HepG2 (cell line): ENCODE measurements at regions not wholly inside any gene's neighbourhood (a gene's known extent, or its start where the extent isn't known, plus 50 kb on each side); places are given as distances from the start of the nearest gene placed in this dataset.

Experiments
- ATAC-seq: fragments of 200-7000 bp; cut with Tn5 transposase; 3 replicates; pipeline ENCODE4 v1.9.1; 2020; ENCODE audit warnings: mild to moderate bottlenecking, moderate library complexity
- BruUV-seq: library from RNA; stranded (reverse); fragments of 400-500 nt; replicated peaks from 2 replicates; lab custom pipeline; 2021; lab: Mats Ljungman, UMichigan
- CTCF ChIA-PET: fragments of 300-600 bp; formaldehyde crosslinking; extraction: SDS; loops from one replicate; lab custom pipeline; 2021; ENCODE audit warnings: low total read pairs, inconsistent platforms, low intra/inter-chr PET ratio; lab: Yijun Ruan, JAX
- POLR2A ChIA-PET: fragments of 350-600 bp; sonication (Branson Sonifier 250); formaldehyde crosslinking; loops from one replicate; lab custom pipeline; 2020; ENCODE audit warnings: antibody characterized with exemption, inconsistent platforms; lab: Yijun Ruan, JAX
- DNase-seq: peaks from one replicate; pipeline ENCODE4 v3.0.0-alpha.2; 2015; ENCODE audit warnings: low spot score
- FAIRE-seq: peaks from 3 replicates; lab custom pipeline; 2011; peaks lifted over from hg19 to GRCh38; lab: Jason Lieb, UNC
- H2AFZ ChIP-seq: one replicate; pipeline ENCODE4 v1.6.1; 2011; ENCODE audit warnings: low read length, inconsistent platforms
- H3K27ac ChIP-seq: fragments of 300-600 bp; 3 replicates; pipeline ENCODE4 v1.8.0; 2011; ENCODE audit warnings: mixed run types, mild to moderate bottlenecking, mixed read lengths, low read length, inconsistent platforms; ENCODE audit not compliant: insufficient read depth; ENCODE audit errors: extremely low read length
- H3K27me3 ChIP-seq, 2 experiments: fragments of 200-600 bp in 1 of 2; 2 replicates in 1 of 2; 3 replicates in 1 of 2; pipeline versions ENCODE4 v1.6.0 to v1.8.0; 2011; ENCODE audit warnings: low read length in 2 of 2, mild to moderate bottlenecking in 2 of 2, moderate library complexity in 2 of 2, inconsistent platforms in 1 of 2; ENCODE audit not compliant: insufficient read depth in 2 of 2, control insufficient read depth in 1 of 2
- H3K36me3 ChIP-seq, 2 experiments: fragments of 200-600 bp in 1 of 2; replicated peaks in 1 of 2; 2 replicates in 1 of 2; 3 replicates in 1 of 2; pipeline versions ENCODE4 v1.5.1 to v1.8.0; 2011; ENCODE audit warnings: low read length in 2 of 2, inconsistent platforms in 1 of 2; ENCODE audit not compliant: insufficient read depth in 2 of 2, control insufficient read depth in 1 of 2
- H3K4me1 ChIP-seq: 2 replicates; pipeline ENCODE4 v1.5.1; 2012; ENCODE audit warnings: low read length, inconsistent platforms; ENCODE audit not compliant: insufficient read depth
- H3K4me2 ChIP-seq: 2 replicates; pipeline ENCODE4 v1.6.0; 2011; ENCODE audit warnings: low read depth, low read length, inconsistent platforms
- H3K4me3 ChIP-seq, 3 experiments: fragments of 200-600 bp in 1 of 3; sonication (generic), shearing (Covaris generic) in 1 of 3; replicated peaks in 1 of 3; 2 replicates each; pipeline ENCODE4 v1.5.1; 2011 to 2016; ENCODE audit warnings: low read length in 3 of 3, inconsistent platforms in 2 of 3, low read depth in 2 of 3, mild to moderate bottlenecking in 2 of 3, control low read depth in 1 of 3, mixed read lengths in 1 of 3; ENCODE audit not compliant: insufficient read depth in 1 of 3
- H3K79me2 ChIP-seq: one replicate; pipeline ENCODE4 v1.6.1; 2011; ENCODE audit warnings: low read length, inconsistent platforms; ENCODE audit not compliant: insufficient read depth
- H3K9ac ChIP-seq: 2 replicates; pipeline ENCODE4 v1.6.0; 2011; ENCODE audit warnings: mild to moderate bottlenecking, low read depth, low read length, inconsistent platforms; ENCODE audit not compliant: insufficient read depth
- H3K9me3 ChIP-seq: 2 replicates; pipeline ENCODE4 v1.5.1; 2012; ENCODE audit warnings: mild to moderate bottlenecking, low read length
- H4K20me1 ChIP-seq: 2 replicates; pipeline ENCODE4 v1.6.0; 2011; ENCODE audit warnings: inconsistent platforms, mild to moderate bottlenecking, low read length, moderate library complexity; ENCODE audit not compliant: insufficient read depth
- FOXP1 ChIP-seq, 2 experiments: fragments of 450-650 bp in 1 of 2; IDR thresholded peaks; 2 replicates each; pipeline ENCODE4 v1.6.1; 2017 to 2018; ENCODE audit warnings: antibody characterized with exemption in 1 of 2
- HOXA5 ChIP-seq: sonication (generic); formaldehyde crosslinking; IDR thresholded peaks from 2 replicates; pipeline ENCODE4 v1.4.0; 2020; ENCODE audit warnings: missing genetic modification reagents
- KLF15 ChIP-seq: sonication (generic); formaldehyde crosslinking; IDR thresholded peaks from 2 replicates; pipeline ENCODE4 v1.8.1; 2023; ENCODE audit warnings: borderline replicate concordance, mild to moderate bottlenecking, inconsistent platforms, missing genetic modification reagents, mixed read lengths
- NFATC3 ChIP-seq: sonication (generic); formaldehyde crosslinking; IDR thresholded peaks from 2 replicates; pipeline ENCODE4 v1.5.1; 2020; ENCODE audit warnings: mild to moderate bottlenecking, missing genetic modification reagents
- SMAD3 ChIP-seq: sonication (generic); formaldehyde crosslinking; IDR thresholded peaks from 2 replicates; pipeline ENCODE4 v1.4.0; 2020; ENCODE audit warnings: missing genetic modification reagents
- SRSF1 ChIP-seq: fragments of 200-400 bp; formaldehyde crosslinking; optimal IDR thresholded peaks from 2 replicates; pipeline ENCODE3; 2017; ENCODE audit warnings: mild to moderate bottlenecking, low read depth, low read length, moderate library complexity
- ZNF460 ChIP-seq: sonication (generic); formaldehyde crosslinking; IDR thresholded peaks from 2 replicates; pipeline ENCODE4 v1.5.1; 2020; ENCODE audit warnings: missing genetic modification reagents, mild to moderate bottlenecking, borderline replicate concordance
- ZNF777 ChIP-seq: sonication (generic); formaldehyde crosslinking; IDR thresholded peaks from 2 replicates; pipeline ENCODE4 v1.4.0; 2020; ENCODE audit warnings: missing genetic modification reagents
- ZSCAN25 ChIP-seq: sonication (generic); formaldehyde crosslinking; IDR thresholded peaks from 2 replicates; pipeline ENCODE4 v1.8.0; 2022; ENCODE audit warnings: mild to moderate bottlenecking, missing genetic modification reagents
- WGBS: methylation state at CpG from one replicate; pipeline ENCODE4 v1.1.6; 2017; ENCODE audit warnings: low lambda C conversion rate; 5-methylcytosine and 5-hydroxymethylcytosine counted together
- in situ Hi-C: cut with HindIII; loops from 2 replicates; pipeline ENCODE4 v1.10.0; 2017; ENCODE audit warnings: low pct_unique_long_range_greater_than_20kb; ENCODE audit not compliant: extremely low pct_ligation_motif_present
- intact Hi-C: fragments of 100-400 bp; cut with micrococcal nuclease; formaldehyde crosslinking; loops from one replicate; pipeline ENCODE4 v1.10.0; 2022; ENCODE audit not compliant: unreplicated experiment
- TF ChIP-seq, protein P1 (sequence below): sonication (generic); formaldehyde crosslinking; IDR thresholded peaks from 2 replicates; pipeline ENCODE4 v1.8.1; 2022; ENCODE audit warnings: low read depth, mild to moderate bottlenecking, missing genetic modification reagents
- TF ChIP-seq, protein P2 (sequence below): sonication (generic); formaldehyde crosslinking; IDR thresholded peaks from 2 replicates; pipeline ENCODE4 v1.4.0; 2020; ENCODE audit warnings: mild to moderate bottlenecking, low read depth, missing genetic modification reagents
- TF ChIP-seq, protein P3 (sequence below): sonication (generic); formaldehyde crosslinking; IDR thresholded peaks from 2 replicates; pipeline ENCODE4 v1.5.0; 2020; ENCODE audit warnings: mild to moderate bottlenecking, missing genetic modification reagents, borderline replicate concordance
- TF ChIP-seq, protein P4 (sequence below): sonication (generic); formaldehyde crosslinking; IDR thresholded peaks from 2 replicates; pipeline ENCODE4 v1.8.1; 2023; ENCODE audit warnings: mild to moderate bottlenecking, missing genetic modification reagents
- TF ChIP-seq, protein P5 (sequence below): sonication (generic); formaldehyde crosslinking; IDR thresholded peaks from 2 replicates; pipeline ENCODE4 v1.8.1; 2023; ENCODE audit warnings: missing genetic modification reagents, inconsistent platforms, borderline replicate concordance

DNA sequence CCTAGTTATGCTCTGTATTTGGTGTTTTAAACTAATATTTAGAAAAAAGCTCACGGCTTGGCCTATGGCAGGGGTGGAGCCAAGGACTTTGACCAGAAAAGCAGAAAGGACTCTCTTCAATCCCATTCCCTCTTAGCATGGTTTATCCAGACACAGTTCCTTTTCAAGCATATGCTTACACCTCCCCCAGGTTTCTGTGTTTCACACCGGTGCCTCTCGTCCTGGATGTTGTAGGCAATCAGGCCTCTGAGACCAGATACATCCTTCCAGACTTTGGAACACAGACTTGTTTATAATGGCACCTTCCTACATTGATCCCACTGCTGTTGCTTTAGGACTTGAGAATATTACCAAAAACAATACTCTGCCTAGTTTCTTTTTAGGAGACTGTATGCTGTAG is 440.5 kb upstream of the ARPP21 start:
- in situ Hi-C loops = no loop called here
- no peak for DNase-seq
- POLR2A ChIA-PET = no interaction called here

More for the DNA sequence above, 440.5 kb upstream of the ARPP21 start:
- no peak overlapping the region for H3K4me3 ChIP-seq
- BruUV-seq = no TSS peak
- H2AFZ ChIP-seq = no peak overlapping the region
- H3K27ac ChIP-seq = no peak overlapping the region
- intact Hi-C loops = no loop called here
- H4K20me1 ChIP-seq = no peaks in the 10 kb centered on the region
- ATAC-seq (no peak), FAIRE-seq (no peak)
- no peaks in the 10 kb centered on the region for H3K4me1 ChIP-seq
- no peak overlapping the region for H3K4me2 ChIP-seq
- 3% methylated on average over 3 of the region's 3 CpGs for WGBS
- CTCF ChIA-PET = no interaction called here
- no peaks in the 10 kb centered on the region for H3K27me3 ChIP-seq
- H3K79me2 ChIP-seq = no peaks in the 10 kb centered on the region
- peaks cover 86% of the 10 kb centered on the region for H3K9me3 ChIP-seq
- H3K36me3 ChIP-seq = no peaks in the 10 kb centered on the region
- H3K9ac ChIP-seq = no peak overlapping the region
- TF ChIP-seq KLF15 (CRISPR knock-in tag) = no peak
- TF ChIP-seq, protein P1, sequence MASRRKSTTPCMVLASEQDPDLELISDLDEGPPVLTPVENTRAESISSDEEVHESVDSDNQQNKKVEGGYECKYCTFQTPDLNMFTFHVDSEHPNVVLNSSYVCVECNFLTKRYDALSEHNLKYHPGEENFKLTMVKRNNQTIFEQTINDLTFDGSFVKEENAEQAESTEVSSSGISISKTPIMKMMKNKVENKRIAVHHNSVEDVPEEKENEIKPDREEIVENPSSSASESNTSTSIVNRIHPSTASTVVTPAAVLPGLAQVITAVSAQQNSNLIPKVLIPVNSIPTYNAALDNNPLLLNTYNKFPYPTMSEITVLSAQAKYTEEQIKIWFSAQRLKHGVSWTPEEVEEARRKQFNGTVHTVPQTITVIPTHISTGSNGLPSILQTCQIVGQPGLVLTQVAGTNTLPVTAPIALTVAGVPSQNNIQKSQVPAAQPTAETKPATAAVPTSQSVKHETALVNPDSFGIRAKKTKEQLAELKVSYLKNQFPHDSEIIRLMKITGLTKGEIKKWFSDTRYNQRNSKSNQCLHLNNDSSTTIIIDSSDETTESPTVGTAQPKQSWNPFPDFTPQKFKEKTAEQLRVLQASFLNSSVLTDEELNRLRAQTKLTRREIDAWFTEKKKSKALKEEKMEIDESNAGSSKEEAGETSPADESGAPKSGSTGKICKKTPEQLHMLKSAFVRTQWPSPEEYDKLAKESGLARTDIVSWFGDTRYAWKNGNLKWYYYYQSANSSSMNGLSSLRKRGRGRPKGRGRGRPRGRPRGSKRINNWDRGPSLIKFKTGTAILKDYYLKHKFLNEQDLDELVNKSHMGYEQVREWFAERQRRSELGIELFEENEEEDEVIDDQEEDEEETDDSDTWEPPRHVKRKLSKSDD (CRISPR knock-in tag) = no peak
- no peak for TF ChIP-seq ZNF777 (CRISPR knock-in tag)
- TF ChIP-seq ZSCAN25 (CRISPR knock-in tag) = no peak
- TF ChIP-seq, protein P2, sequence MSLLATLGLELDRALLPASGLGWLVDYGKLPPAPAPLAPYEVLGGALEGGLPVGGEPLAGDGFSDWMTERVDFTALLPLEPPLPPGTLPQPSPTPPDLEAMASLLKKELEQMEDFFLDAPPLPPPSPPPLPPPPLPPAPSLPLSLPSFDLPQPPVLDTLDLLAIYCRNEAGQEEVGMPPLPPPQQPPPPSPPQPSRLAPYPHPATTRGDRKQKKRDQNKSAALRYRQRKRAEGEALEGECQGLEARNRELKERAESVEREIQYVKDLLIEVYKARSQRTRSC (CRISPR knock-in tag) = no peak
- no peak for TF ChIP-seq SMAD3
- no peak for TF ChIP-seq ZNF460
- TF ChIP-seq, protein P3, sequence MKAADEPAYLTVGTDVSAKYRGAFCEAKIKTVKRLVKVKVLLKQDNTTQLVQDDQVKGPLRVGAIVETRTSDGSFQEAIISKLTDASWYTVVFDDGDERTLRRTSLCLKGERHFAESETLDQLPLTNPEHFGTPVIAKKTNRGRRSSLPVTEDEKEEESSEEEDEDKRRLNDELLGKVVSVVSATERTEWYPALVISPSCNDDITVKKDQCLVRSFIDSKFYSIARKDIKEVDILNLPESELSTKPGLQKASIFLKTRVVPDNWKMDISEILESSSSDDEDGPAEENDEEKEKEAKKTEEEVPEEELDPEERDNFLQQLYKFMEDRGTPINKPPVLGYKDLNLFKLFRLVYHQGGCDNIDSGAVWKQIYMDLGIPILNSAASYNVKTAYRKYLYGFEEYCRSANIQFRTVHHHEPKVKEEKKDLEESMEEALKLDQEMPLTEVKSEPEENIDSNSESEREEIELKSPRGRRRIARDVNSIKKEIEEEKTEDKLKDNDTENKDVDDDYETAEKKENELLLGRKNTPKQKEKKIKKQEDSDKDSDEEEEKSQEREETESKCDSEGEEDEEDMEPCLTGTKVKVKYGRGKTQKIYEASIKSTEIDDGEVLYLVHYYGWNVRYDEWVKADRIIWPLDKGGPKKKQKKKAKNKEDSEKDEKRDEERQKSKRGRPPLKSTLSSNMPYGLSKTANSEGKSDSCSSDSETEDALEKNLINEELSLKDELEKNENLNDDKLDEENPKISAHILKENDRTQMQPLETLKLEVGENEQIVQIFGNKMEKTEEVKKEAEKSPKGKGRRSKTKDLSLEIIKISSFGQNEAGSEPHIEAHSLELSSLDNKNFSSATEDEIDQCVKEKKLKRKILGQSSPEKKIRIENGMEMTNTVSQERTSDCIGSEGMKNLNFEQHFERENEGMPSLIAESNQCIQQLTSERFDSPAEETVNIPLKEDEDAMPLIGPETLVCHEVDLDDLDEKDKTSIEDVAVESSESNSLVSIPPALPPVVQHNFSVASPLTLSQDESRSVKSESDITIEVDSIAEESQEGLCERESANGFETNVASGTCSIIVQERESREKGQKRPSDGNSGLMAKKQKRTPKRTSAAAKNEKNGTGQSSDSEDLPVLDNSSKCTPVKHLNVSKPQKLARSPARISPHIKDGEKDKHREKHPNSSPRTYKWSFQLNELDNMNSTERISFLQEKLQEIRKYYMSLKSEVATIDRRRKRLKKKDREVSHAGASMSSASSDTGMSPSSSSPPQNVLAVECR = no peak
- TF ChIP-seq, protein P4, sequence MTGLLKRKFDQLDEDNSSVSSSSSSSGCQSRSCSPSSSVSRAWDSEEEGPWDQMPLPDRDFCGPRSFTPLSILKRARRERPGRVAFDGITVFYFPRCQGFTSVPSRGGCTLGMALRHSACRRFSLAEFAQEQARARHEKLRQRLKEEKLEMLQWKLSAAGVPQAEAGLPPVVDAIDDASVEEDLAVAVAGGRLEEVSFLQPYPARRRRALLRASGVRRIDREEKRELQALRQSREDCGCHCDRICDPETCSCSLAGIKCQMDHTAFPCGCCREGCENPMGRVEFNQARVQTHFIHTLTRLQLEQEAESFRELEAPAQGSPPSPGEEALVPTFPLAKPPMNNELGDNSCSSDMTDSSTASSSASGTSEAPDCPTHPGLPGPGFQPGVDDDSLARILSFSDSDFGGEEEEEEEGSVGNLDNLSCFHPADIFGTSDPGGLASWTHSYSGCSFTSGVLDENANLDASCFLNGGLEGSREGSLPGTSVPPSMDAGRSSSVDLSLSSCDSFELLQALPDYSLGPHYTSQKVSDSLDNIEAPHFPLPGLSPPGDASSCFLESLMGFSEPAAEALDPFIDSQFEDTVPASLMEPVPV = no peak
- TF ChIP-seq, protein P5, sequence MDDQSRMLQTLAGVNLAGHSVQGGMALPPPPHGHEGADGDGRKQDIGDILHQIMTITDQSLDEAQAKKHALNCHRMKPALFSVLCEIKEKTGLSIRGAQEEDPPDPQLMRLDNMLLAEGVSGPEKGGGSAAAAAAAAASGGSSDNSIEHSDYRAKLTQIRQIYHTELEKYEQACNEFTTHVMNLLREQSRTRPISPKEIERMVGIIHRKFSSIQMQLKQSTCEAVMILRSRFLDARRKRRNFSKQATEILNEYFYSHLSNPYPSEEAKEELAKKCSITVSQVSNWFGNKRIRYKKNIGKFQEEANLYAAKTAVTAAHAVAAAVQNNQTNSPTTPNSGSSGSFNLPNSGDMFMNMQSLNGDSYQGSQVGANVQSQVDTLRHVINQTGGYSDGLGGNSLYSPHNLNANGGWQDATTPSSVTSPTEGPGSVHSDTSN (CRISPR knock-in tag) = no peak
- no peak for TF ChIP-seq HOXA5
- no peak for TF ChIP-seq FOXP1 (IDR thresholded peaks at IDR 0.05)
- no peak for TF ChIP-seq FOXP1 (CRISPR knock-in tag; IDR thresholded peaks at IDR 0.05)
- TF ChIP-seq SRSF1 = no peak
- no peak for TF ChIP-seq NFATC3 (CRISPR knock-in tag)
